K562 (cell line): ENCODE measurements at regions not wholly inside any gene's neighbourhood (a gene's known extent, or its start where the extent isn't known, plus 50 kb on each side); places are given as distances from the start of the nearest gene placed in this dataset.

Source experiments
- CBX3 ChIP-seq, 2 experiments: IDR thresholded peaks; 1 replicate in 1 of 2; 2 replicates in 1 of 2; pipeline ENCODE4 v1.6.1; 2012; ENCODE audit warnings: inconsistent platforms in 2 of 2, low read length in 2 of 2, borderline replicate concordance in 1 of 2, control low read depth in 1 of 2
- CEBPG ChIP-seq, 3 experiments: fragments of 200-800 bp in 1 of 3; sonication (Bioruptor generic) in 1 of 3; sonication (generic) in 1 of 3; formaldehyde crosslinking in 1 of 3; IDR thresholded peaks in 2 of 3; conservative IDR thresholded peaks in 1 of 3; 2 replicates each; pipeline versions ENCODE4 v1.6.1 to v1.8.0; 2016 to 2022; ENCODE audit warnings: missing compliant biosample characterization in 2 of 3, missing genetic modification characterization in 2 of 3, mild to moderate bottlenecking in 1 of 3, missing genetic modification reagents in 1 of 3
- EP300 ChIP-seq: IDR thresholded peaks from 2 replicates; pipeline ENCODE4 v1.6.1; 2012; ENCODE audit warnings: low read length, improper control_type of control experiment
- GABPA ChIP-seq: fragments of 200-800 bp; sonication (Bioruptor generic); conservative IDR thresholded peaks from 2 replicates; pipeline ENCODE4 v1.6.1; 2016; ENCODE audit warnings: low read depth, missing genetic modification characterization, missing compliant biosample characterization
- MAZ ChIP-seq, 2 experiments: fragments of 450-650 bp in 1 of 2; sonication (generic) in 1 of 2; formaldehyde crosslinking; IDR thresholded peaks in 1 of 2; conservative IDR thresholded peaks in 1 of 2; 2 replicates each; pipeline versions ENCODE4 v1.4.0 to v1.5.0; 2020; ENCODE audit warnings: mild to moderate bottlenecking in 1 of 2, missing genetic modification reagents in 1 of 2
- RFX5 ChIP-seq: IDR thresholded peaks from 2 replicates; pipeline ENCODE4 v1.6.1; 2011; ENCODE audit warnings: low read depth, mild to moderate bottlenecking, improper control_type of control experiment, low read length
- SAFB2 ChIP-seq: fragments of 200-400 bp; formaldehyde crosslinking; IDR thresholded peaks from 2 replicates; pipeline ENCODE4 v1.6.1; 2018; ENCODE audit warnings: borderline replicate concordance, low read length, low read depth, moderate library complexity; ENCODE audit not compliant: severe bottlenecking
- TF ChIP-seq, protein P1 (sequence below), 2 experiments: fragments of 450-650 bp; IDR thresholded peaks; 2 replicates each; pipeline ENCODE4 v1.6.1; 2016
- TF ChIP-seq, protein P2 (sequence below), 2 experiments: fragments of 450-650 bp; formaldehyde crosslinking in 1 of 2; IDR thresholded peaks; 2 replicates each; pipeline versions ENCODE4 v1.4.0 to v1.6.1; 2014 to 2020; ENCODE audit warnings: mild to moderate bottlenecking in 2 of 2, borderline replicate concordance in 1 of 2, low read depth in 1 of 2
- TF ChIP-seq, protein P3 (sequence below), 3 experiments: IDR thresholded peaks in 2 of 3; conservative IDR thresholded peaks in 1 of 3; 2 replicates each; pipeline ENCODE4 v1.5.1; 2011 to 2012; ENCODE audit warnings: low read length in 3 of 3, mild to moderate bottlenecking in 3 of 3, control low read depth in 2 of 3, improper control_type of control experiment in 1 of 3, inconsistent platforms in 1 of 3, low read depth in 1 of 3, mixed read lengths in 1 of 3, moderate library complexity in 1 of 3; ENCODE audit not compliant: insufficient read depth in 2 of 3
- TF ChIP-seq, protein P4 (sequence below): fragments of 250-450 bp; sonication (Bioruptor Pico); IDR thresholded peaks from 2 replicates; pipeline ENCODE4 v1.5.1; 2021; ENCODE audit warnings: mild to moderate bottlenecking

DNA sequence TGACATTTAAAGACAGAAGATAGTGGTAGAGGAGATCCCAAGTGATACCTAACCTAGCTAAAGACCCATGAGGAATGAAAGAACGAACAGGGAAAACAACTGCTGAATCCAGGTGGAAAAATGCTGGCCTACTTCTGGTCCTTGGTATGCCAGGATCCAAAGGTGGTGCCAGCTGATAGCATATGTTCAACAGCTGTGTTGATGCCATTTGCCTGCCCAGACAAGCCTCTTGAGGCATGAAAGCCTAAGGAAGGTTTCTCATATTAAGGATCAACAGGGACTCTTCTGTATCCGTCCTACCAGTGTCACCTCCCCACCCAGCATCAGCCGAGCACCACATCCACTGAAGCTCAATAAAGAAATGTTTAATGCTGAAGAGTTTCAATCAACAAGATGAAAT is 225.7 kb upstream of the DMRT1 start:
- TF ChIP-seq MAZ (CRISPR knock-in tag; conservative IDR thresholded peaks at IDR 0.05 in 1 of 2, IDR thresholded peaks at IDR 0.05 in 1 of 2), result no peak
- no peak for TF ChIP-seq GABPA (tag)
- TF ChIP-seq CBX3 (IDR thresholded peaks at IDR 0.05; ENCODE audit: borderline replicate concordance in 1 of 2, low read length in 2 of 2), result no peak
- TF ChIP-seq, protein P1, sequence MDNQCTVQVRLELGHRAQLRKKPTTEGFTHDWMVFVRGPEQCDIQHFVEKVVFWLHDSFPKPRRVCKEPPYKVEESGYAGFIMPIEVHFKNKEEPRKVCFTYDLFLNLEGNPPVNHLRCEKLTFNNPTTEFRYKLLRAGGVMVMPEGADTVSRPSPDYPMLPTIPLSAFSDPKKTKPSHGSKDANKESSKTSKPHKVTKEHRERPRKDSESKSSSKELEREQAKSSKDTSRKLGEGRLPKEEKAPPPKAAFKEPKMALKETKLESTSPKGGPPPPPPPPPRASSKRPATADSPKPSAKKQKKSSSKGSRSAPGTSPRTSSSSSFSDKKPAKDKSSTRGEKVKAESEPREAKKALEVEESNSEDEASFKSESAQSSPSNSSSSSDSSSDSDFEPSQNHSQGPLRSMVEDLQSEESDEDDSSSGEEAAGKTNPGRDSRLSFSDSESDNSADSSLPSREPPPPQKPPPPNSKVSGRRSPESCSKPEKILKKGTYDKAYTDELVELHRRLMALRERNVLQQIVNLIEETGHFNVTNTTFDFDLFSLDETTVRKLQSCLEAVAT (IDR thresholded peaks at IDR 0.05), result no peak
- TF ChIP-seq RFX5, result no peak
- TF ChIP-seq, protein P2, sequence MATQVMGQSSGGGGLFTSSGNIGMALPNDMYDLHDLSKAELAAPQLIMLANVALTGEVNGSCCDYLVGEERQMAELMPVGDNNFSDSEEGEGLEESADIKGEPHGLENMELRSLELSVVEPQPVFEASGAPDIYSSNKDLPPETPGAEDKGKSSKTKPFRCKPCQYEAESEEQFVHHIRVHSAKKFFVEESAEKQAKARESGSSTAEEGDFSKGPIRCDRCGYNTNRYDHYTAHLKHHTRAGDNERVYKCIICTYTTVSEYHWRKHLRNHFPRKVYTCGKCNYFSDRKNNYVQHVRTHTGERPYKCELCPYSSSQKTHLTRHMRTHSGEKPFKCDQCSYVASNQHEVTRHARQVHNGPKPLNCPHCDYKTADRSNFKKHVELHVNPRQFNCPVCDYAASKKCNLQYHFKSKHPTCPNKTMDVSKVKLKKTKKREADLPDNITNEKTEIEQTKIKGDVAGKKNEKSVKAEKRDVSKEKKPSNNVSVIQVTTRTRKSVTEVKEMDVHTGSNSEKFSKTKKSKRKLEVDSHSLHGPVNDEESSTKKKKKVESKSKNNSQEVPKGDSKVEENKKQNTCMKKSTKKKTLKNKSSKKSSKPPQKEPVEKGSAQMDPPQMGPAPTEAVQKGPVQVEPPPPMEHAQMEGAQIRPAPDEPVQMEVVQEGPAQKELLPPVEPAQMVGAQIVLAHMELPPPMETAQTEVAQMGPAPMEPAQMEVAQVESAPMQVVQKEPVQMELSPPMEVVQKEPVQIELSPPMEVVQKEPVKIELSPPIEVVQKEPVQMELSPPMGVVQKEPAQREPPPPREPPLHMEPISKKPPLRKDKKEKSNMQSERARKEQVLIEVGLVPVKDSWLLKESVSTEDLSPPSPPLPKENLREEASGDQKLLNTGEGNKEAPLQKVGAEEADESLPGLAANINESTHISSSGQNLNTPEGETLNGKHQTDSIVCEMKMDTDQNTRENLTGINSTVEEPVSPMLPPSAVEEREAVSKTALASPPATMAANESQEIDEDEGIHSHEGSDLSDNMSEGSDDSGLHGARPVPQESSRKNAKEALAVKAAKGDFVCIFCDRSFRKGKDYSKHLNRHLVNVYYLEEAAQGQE (IDR thresholded peaks at IDR 0.05; ENCODE audit: borderline replicate concordance), result no peak
- TF ChIP-seq, protein P2 (CRISPR knock-in tag; IDR thresholded peaks at IDR 0.05; ENCODE audit: low read depth), result no peak
- TF ChIP-seq CEBPG (CRISPR knock-in tag; IDR thresholded peaks at IDR 0.05), result no peak
- TF ChIP-seq CEBPG (tag; conservative IDR thresholded peaks at IDR 0.05 in 1 of 2, IDR thresholded peaks at IDR 0.05 in 1 of 2), result no peak
- TF ChIP-seq, protein P3, sequence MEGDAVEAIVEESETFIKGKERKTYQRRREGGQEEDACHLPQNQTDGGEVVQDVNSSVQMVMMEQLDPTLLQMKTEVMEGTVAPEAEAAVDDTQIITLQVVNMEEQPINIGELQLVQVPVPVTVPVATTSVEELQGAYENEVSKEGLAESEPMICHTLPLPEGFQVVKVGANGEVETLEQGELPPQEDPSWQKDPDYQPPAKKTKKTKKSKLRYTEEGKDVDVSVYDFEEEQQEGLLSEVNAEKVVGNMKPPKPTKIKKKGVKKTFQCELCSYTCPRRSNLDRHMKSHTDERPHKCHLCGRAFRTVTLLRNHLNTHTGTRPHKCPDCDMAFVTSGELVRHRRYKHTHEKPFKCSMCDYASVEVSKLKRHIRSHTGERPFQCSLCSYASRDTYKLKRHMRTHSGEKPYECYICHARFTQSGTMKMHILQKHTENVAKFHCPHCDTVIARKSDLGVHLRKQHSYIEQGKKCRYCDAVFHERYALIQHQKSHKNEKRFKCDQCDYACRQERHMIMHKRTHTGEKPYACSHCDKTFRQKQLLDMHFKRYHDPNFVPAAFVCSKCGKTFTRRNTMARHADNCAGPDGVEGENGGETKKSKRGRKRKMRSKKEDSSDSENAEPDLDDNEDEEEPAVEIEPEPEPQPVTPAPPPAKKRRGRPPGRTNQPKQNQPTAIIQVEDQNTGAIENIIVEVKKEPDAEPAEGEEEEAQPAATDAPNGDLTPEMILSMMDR (IDR thresholded peaks at IDR 0.05 in 2 of 3, conservative IDR thresholded peaks at IDR 0.05 in 1 of 3; ENCODE audit: insufficient read depth in 2 of 3, low read depth in 1 of 3, low read length in 3 of 3), result no peak
- TF ChIP-seq, protein P4, sequence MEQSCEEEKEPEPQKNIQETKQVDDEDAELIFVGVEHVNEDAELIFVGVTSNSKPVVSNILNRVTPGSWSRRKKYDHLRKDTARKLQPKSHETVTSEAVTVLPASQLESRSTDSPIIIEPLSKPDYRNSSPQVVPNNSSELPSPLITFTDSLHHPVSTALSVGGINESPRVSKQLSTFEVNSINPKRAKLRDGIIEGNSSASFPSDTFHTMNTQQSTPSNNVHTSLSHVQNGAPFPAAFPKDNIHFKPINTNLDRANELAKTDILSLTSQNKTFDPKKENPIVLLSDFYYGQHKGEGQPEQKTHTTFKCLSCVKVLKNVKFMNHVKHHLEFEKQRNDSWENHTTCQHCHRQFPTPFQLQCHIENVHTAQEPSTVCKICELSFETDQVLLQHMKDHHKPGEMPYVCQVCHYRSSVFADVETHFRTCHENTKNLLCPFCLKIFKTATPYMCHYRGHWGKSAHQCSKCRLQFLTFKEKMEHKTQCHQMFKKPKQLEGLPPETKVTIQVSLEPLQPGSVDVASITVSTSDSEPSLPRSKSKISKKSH (CRISPR knock-in tag), result no peak
- TF ChIP-seq EP300, result no peak
- TF ChIP-seq SAFB2, result no peak
